ENCODE measurements at regions not wholly inside any gene's neighbourhood (a gene's known extent, or its start where the extent isn't known, plus 50 kb on each side); places are given as distances from the start of the nearest gene placed in this dataset.
"Not testable (repeated sequence)": the region's sequence is repeated elsewhere in the genome, so short reads cannot be mapped to it uniquely, and the experiment has no call there.

- Histone ChIP-seq H3K4me2 (ENCODE audit: low read depth, low read length, poor library complexity, severe bottlenecking) (no peak overlapping the region), H3K9me2 (replicated peaks; ENCODE audit: insufficient read depth, low read length) (no peaks in the 10 kb centered on the region)
These were observed 621.7 kb downstream of the MATN1 start for GRCh38 chr1:30101487-30102227.

GRCh38 chr1:30101016-30101415 lies 622.4 kb downstream of the MATN1 start:
- no peak for DNase-seq
- H3K27me3 ChIP-seq (ENCODE audit: low read length) = no peaks in the 10 kb centered on the region
- no peak overlapping the region for H3K4me2 ChIP-seq (ENCODE audit: low read depth, low read length, poor library complexity, severe bottlenecking)
- no peaks in the 10 kb centered on the region; the same call in 1 of the 2 replicates for H4K20me1 ChIP-seq (ENCODE audit: insufficient read depth, low read depth, low read length)
- no peaks in the 10 kb centered on the region for H3K4me1 ChIP-seq (ENCODE audit: low read length)
- H3K9ac ChIP-seq (ENCODE audit: low read length) = no peak overlapping the region
- H3K9me3 ChIP-seq (ENCODE audit: low read length) = no peaks in the 10 kb centered on the region
- H3K36me3 ChIP-seq (ENCODE audit: insufficient read depth, low read length) = no peaks in the 10 kb centered on the region
- H3K79me2 ChIP-seq (ENCODE audit: low read length) = no peaks in the 10 kb centered on the region
- no peak overlapping the region for H3K4me3 ChIP-seq (ENCODE audit: low read length)
- no peaks in the 10 kb centered on the region for H3K9me2 ChIP-seq (replicated peaks; ENCODE audit: insufficient read depth, low read length)
- H2AFZ ChIP-seq (ENCODE audit: low read length) = no peak overlapping the region
- no peak overlapping the region for H3K27ac ChIP-seq (ENCODE audit: low read length)

More at GRCh38 chr1:30101487-30102227, 621.7 kb downstream of the MATN1 start:
- no peak for DNase-seq
- Histone ChIP-seq H3K79me2 (ENCODE audit: low read length) (no peaks in the 10 kb centered on the region), H3K4me1 (ENCODE audit: low read length) (no peaks in the 10 kb centered on the region), H4K20me1 (ENCODE audit: insufficient read depth, low read depth, low read length) (no peaks in the 10 kb centered on the region; the same call in 1 of the 2 replicates), H3K4me3 (ENCODE audit: low read length) (no peak overlapping the region), H3K9me3 (ENCODE audit: low read length) (no peaks in the 10 kb centered on the region), H3K36me3 (ENCODE audit: insufficient read depth, low read length) (no peaks in the 10 kb centered on the region), H3K27ac (ENCODE audit: low read length) (no peak overlapping the region), H3K9ac (ENCODE audit: low read length) (no peak overlapping the region), H3K27me3 (ENCODE audit: low read length) (no peaks in the 10 kb centered on the region), H2AFZ (ENCODE audit: low read length) (no peak overlapping the region)

GRCh38 chr1:30100524-30100862 lies 622.9 kb downstream of the MATN1 start:
- Histone ChIP-seq H3K4me2 (ENCODE audit: low read depth, low read length, poor library complexity, severe bottlenecking) (no peak overlapping the region), H2AFZ (ENCODE audit: low read length) (no peak overlapping the region), H4K20me1 (ENCODE audit: insufficient read depth, low read depth, low read length) (no peaks in the 10 kb centered on the region; the same call in 1 of the 2 replicates), H3K4me3 (ENCODE audit: low read length) (no peak overlapping the region), H3K79me2 (ENCODE audit: low read length) (no peaks in the 10 kb centered on the region), H3K27ac (ENCODE audit: low read length) (no peak overlapping the region), H3K9me2 (replicated peaks; ENCODE audit: insufficient read depth, low read length) (no peaks in the 10 kb centered on the region), H3K9me3 (ENCODE audit: low read length) (no peaks in the 10 kb centered on the region), H3K9ac (ENCODE audit: low read length) (no peak overlapping the region), H3K27me3 (ENCODE audit: low read length) (no peaks in the 10 kb centered on the region), H3K36me3 (ENCODE audit: insufficient read depth, low read length) (no peaks in the 10 kb centered on the region), H3K4me1 (ENCODE audit: low read length) (no peaks in the 10 kb centered on the region)
- DNase-seq = no peak

GRCh38 chr1:30099587-30100523 lies 623.5 kb downstream of the MATN1 start:
- no peaks in the 10 kb centered on the region for H3K4me1 ChIP-seq (ENCODE audit: low read length)
- H4K20me1 ChIP-seq (ENCODE audit: insufficient read depth, low read depth, low read length) = no peaks in the 10 kb centered on the region; the same call in 1 of the 2 replicates
- no peaks in the 10 kb centered on the region for H3K9me2 ChIP-seq (replicated peaks; ENCODE audit: insufficient read depth, low read length)
- no peak for DNase-seq
- no peaks in the 10 kb centered on the region for H3K9me3 ChIP-seq (ENCODE audit: low read length)
- no peak overlapping the region for H3K4me2 ChIP-seq (ENCODE audit: low read depth, low read length, poor library complexity, severe bottlenecking)
- H3K27ac ChIP-seq (ENCODE audit: low read length) = no peak overlapping the region
- H3K79me2 ChIP-seq (ENCODE audit: low read length) = no peaks in the 10 kb centered on the region
- no peaks in the 10 kb centered on the region for H3K27me3 ChIP-seq (ENCODE audit: low read length)
- H3K36me3 ChIP-seq (ENCODE audit: insufficient read depth, low read length) = no peaks in the 10 kb centered on the region
- H3K9ac ChIP-seq (ENCODE audit: low read length) = no peak overlapping the region
- H3K4me3 ChIP-seq (ENCODE audit: low read length) = no peak overlapping the region
- no peak overlapping the region for H2AFZ ChIP-seq (ENCODE audit: low read length)

- DNase-seq; H4K20me1 ChIP-seq (ENCODE audit: insufficient read depth, low read depth, low read length); H3K4me1 ChIP-seq (ENCODE audit: low read length); H3K4me2 ChIP-seq (ENCODE audit: low read depth, low read length, poor library complexity, severe bottlenecking); H3K4me3 ChIP-seq (ENCODE audit: low read length); H3K27me3 ChIP-seq (ENCODE audit: low read length); H3K27ac ChIP-seq (ENCODE audit: low read length); H3K9ac ChIP-seq (ENCODE audit: low read length); H3K9me3 ChIP-seq (ENCODE audit: low read length); H3K9me2 ChIP-seq (replicated peaks; ENCODE audit: insufficient read depth, low read length); H3K79me2 ChIP-seq (ENCODE audit: low read length); H3K36me3 ChIP-seq (ENCODE audit: insufficient read depth, low read length); H2AFZ ChIP-seq (ENCODE audit: low read length): not testable (repeated sequence)
These were observed 625.5 kb downstream of the MATN1 start for GRCh38 chr1:30097851-30098250.

GRCh38 chr1:30095451-30096025 lies 627.8 kb downstream of the MATN1 start:
- Histone ChIP-seq H3K9me2 (replicated peaks; ENCODE audit: insufficient read depth, low read length) (no peaks in the 10 kb centered on the region), H3K36me3 (ENCODE audit: insufficient read depth, low read length) (no peaks in the 10 kb centered on the region), H4K20me1 (ENCODE audit: insufficient read depth, low read depth, low read length) (no peaks in the 10 kb centered on the region), H2AFZ (ENCODE audit: low read length) (no peak overlapping the region), H3K4me2 (ENCODE audit: low read depth, low read length, poor library complexity, severe bottlenecking) (no peak overlapping the region), H3K27ac (ENCODE audit: low read length) (no peak overlapping the region), H3K4me3 (ENCODE audit: low read length) (no peak overlapping the region), H3K9ac (ENCODE audit: low read length) (no peak overlapping the region), H3K9me3 (ENCODE audit: low read length) (peaks cover 9% of the 10 kb centered on the region), H3K27me3 (ENCODE audit: low read length) (no peaks in the 10 kb centered on the region), H3K79me2 (ENCODE audit: low read length) (no peaks in the 10 kb centered on the region), H3K4me1 (ENCODE audit: low read length) (no peaks in the 10 kb centered on the region)
- DNase-seq = no peak

- Histone ChIP-seq H3K9me2 (replicated peaks; ENCODE audit: insufficient read depth, low read length) (no peaks in the 10 kb centered on the region), H3K79me2 (ENCODE audit: low read length) (no peaks in the 10 kb centered on the region), H3K4me3 (ENCODE audit: low read length) (no peak overlapping the region), H3K27me3 (ENCODE audit: low read length) (no peaks in the 10 kb centered on the region), H3K4me2 (ENCODE audit: low read depth, low read length, poor library complexity, severe bottlenecking) (no peak overlapping the region), H3K9ac (ENCODE audit: low read length) (no peak overlapping the region), H3K9me3 (ENCODE audit: low read length) (peaks cover 9% of the 10 kb centered on the region), H3K36me3 (ENCODE audit: insufficient read depth, low read length) (no peaks in the 10 kb centered on the region), H2AFZ (ENCODE audit: low read length) (no peak overlapping the region), H3K4me1 (ENCODE audit: low read length) (no peaks in the 10 kb centered on the region), H3K27ac (ENCODE audit: low read length) (no peak overlapping the region), H4K20me1 (ENCODE audit: insufficient read depth, low read depth, low read length) (no peaks in the 10 kb centered on the region)
- no peak for DNase-seq
These were observed 628.3 kb downstream of the MATN1 start for GRCh38 chr1:30095051-30095450.
